ENCODE measurements at regions not wholly inside any gene's neighbourhood (a gene's known extent, or its start where the extent isn't known, plus 50 kb on each side); places are given as distances from the start of the nearest gene placed in this dataset.

DNA sequence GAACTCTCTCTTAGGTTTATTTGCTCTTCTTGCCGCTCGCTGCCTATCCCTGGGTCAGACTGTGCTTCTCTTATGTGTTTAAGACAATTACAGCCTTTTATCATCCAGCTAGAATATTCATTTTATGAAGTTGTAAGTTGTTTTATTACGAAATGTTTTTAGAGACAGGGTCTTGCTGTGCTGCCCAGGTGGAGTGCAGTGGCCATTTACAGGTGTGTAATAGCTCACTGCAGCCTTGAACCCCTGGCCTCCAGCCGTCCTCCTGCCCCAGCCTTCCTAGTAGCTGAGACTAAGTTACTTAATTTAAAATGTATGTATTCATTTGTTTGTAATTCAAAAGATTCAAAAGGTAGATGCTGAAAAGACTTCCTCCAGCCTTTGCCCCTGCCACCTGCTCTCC lies 99.0 kb upstream of the KIF26B start:
- TF ChIP-seq POLR2AphosphoS5 (IDR thresholded peaks at IDR 0.05) (no peak), POLR2A (IDR thresholded peaks at IDR 0.05) (no peak)
- TF ChIP-seq, protein P1, sequence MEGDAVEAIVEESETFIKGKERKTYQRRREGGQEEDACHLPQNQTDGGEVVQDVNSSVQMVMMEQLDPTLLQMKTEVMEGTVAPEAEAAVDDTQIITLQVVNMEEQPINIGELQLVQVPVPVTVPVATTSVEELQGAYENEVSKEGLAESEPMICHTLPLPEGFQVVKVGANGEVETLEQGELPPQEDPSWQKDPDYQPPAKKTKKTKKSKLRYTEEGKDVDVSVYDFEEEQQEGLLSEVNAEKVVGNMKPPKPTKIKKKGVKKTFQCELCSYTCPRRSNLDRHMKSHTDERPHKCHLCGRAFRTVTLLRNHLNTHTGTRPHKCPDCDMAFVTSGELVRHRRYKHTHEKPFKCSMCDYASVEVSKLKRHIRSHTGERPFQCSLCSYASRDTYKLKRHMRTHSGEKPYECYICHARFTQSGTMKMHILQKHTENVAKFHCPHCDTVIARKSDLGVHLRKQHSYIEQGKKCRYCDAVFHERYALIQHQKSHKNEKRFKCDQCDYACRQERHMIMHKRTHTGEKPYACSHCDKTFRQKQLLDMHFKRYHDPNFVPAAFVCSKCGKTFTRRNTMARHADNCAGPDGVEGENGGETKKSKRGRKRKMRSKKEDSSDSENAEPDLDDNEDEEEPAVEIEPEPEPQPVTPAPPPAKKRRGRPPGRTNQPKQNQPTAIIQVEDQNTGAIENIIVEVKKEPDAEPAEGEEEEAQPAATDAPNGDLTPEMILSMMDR (IDR thresholded peaks at IDR 0.05): no peak

All from prostate gland (tissue), 2 donors.